Activated gamma-delta T cell treated with anti-CD3 and anti-CD28 coated beads, Interleukin-2, amount 50 U/mL, for 16 hours (primary cell): ENCODE measurements at regions not wholly inside any gene's neighbourhood (a gene's known extent, or its start where the extent isn't known, plus 50 kb on each side); places are given as distances from the start of the nearest gene placed in this dataset.
"Not testable (repeated sequence)": the region's sequence is repeated elsewhere in the genome, so short reads cannot be mapped to it uniquely, and the experiment has no call there.

Source experiments
- DNase-seq: peaks from one replicate; pipeline ENCODE4 v3.0.0-alpha.2; 2020; ENCODE audit warnings: low read depth

DNA sequence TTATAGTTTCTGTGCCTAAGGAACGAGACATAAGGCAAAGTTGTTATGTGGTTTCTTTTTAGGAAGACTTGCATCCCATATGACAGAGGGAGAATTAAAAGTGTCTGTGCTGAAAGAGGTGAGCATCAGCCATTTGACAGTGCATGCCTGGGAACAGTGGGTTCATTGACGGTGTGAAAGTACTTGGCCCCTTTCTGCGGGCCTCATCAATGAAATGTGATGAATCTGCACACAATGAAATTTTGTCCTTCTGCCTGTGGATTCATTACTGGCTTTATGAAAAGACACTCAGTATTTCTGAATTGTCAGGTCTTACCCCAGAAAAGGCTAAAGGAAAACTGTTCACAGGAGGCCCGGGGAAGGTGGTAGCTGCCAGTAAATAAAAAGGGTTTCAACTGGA, 295.8 kb downstream of the FOXO1 start:
- DNase-seq, result no peak

DNA sequence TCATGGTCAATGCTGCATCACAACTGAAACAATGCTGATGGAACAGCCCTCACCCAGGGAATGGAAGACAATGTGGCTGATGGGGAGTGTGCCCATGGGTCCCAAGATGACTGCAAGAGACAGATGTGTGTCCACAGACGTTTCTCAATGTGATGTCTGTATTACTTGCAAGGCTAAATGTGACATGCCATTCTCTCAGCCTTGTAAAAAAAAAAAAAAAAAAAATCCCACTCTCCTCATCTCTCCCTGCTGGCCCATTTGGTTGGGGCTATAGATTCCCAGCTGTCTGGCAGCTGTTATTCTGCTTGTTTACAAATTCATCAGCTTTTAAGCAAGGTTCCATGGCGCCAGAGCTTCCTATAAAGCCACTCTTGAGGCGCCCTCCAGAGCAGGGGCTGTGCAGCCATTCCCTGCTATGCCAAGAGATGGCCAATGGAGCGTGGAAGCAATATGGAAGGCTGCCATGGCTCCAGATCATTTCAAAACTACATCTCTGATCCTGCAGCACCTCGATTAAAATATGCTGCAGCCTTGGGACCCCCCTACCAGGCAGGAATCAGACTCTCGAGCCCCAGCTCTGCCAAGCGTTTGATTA, 294.8 kb downstream of the FOXO1 start:
- no peak for DNase-seq

DNA sequence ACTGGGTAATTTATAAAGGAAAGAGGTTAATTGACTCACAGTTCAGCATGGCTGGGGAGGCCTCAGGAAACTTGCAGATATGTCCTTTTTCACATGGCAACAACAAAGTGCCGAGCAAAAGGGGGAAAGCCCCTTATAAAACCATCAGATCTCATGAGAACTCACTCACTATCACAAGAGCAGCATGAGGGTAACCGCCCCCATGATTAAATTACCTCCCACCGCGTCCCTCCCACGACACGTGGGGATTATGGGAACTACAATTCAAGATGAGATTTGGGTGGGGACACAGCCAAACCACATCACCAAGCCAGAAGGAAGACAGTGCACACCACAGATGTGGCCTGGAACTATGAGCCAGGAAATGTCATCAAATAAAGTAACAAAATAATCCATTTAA, 292.8 kb downstream of the FOXO1 start:
- DNase-seq, result not testable (repeated sequence)

DNA sequence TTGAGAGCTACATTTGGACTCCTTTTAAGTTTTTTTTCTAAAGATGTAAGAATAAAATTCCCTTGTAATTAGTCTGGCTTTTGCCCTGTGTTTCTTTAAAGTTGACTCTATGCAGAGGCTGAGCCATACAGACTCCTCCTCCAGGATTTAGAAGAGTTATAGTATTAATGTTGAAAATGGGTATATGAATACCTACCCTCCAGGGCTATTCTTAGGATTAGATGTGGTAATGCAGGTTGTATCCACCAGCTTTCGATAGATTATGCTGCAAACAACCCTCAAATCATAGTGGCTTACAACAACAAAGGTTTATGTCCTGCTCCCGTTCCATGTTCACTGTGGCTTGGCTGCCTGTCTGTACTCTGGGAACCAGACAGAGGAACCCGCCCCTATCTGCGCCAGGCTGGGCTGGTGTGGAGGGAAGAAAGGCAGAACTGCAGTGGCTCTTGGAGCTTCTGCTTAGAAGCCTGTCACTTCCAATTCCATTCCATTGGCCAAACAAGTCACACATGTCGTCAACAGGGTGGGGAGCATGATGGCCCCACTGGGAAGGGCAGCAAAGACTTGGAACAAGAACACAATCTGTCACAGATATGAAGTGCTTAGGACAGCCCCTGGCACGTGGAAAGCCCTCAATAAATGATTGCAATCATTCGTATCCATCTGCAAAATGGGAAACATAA, 290.8 kb downstream of the FOXO1 start:
- DNase-seq, result no peak

DNA sequence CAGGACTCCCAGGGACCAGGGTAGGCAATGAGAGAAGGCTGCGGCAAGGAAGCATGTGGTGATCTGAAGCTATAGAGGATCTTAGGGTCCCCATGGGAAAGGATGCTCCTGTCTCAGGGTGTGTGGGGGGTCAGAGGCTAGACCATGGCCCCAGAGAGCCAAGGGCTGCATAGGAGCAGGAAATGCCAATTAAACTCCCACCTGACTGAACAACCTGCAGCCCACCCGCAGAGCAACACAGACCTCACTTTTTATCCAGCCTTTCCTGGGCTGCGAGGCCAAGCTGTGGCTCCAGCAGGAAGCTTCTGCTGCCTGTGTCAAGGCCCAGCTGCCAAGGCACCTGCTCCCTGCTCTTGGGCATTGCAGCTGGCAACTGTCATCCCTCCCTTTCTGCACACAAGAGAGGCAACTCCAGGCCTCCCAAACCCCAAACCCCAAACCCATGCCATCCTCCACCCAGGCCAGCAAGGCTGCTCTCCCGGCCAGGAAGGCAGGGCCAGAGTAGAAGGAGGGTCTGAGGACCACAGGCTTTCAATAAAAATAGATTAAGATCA, 290.1 kb downstream of the FOXO1 start:
- DNase-seq, result no peak

DNA sequence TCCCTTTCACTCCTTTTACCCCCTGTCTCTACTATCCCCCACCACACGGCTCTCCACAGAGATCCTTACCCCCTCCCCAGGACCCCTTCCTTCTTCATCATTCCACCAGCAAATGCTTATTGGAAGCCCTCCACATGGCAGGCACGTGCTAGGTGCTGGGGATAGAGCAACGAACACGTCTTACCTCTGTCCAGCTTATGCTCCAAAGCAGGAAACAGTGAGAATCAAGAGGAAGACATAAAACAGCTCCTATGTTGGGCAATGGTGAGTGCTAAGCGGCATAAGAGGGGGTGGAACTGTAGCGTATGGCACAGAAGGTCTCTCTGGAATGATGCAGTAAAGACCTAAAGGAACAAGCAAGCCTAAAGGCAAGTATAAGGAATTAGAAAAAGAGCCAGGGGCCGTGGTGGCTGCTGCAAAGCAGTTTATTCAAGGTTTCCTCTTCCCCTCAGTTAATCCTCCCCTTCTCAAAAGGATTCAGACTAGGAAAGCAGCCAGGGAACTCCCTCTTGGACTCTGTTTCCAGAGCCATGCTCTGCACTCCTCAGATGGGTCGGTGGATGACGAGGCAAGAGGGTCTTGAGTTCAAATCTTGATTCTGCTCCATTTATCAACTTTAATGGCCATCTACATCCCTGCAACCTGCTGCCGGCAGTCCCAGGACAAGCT, 289.4 kb downstream of the FOXO1 start:
- DNase-seq, result no peak

DNA sequence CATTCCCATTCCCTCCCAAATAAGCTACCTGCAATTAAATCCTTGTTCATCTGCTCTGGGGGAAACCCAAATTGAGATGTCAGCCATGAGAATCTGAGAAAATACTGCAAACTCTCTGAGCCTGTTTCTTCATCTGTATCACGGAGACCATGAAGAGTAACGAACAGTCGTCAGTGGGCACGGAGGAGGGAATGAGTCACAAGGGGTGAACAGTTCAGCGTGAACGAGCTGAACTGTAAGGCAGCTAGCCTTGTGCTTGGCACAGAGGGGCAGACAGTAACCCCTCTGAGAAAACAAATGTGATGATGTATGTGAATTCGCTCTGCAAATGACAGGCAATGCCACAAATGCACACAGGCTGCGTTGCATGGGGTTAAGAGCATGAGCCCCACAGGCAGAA, 288.7 kb downstream of the FOXO1 start:
- no peak for DNase-seq

DNA sequence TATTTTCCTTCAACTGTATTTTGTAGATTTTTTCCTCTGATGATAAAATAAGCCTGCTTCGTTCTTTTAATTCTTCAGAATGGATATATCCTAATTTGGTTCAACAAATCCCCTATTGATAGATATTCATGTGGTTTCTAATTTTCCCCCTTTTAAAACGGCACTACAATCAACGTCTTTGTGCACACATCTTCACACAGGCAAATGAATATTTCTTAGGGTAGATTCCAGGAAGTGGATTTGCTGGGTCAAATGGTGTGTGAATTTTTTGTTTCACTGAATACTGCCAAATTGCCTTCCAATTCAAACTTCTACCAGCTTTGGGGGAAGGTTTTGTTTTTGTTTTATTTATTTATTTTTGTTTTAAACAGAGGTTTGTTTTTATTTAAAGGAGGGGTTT, 287.2 kb downstream of the FOXO1 start:
- DNase-seq, result no peak

DNA sequence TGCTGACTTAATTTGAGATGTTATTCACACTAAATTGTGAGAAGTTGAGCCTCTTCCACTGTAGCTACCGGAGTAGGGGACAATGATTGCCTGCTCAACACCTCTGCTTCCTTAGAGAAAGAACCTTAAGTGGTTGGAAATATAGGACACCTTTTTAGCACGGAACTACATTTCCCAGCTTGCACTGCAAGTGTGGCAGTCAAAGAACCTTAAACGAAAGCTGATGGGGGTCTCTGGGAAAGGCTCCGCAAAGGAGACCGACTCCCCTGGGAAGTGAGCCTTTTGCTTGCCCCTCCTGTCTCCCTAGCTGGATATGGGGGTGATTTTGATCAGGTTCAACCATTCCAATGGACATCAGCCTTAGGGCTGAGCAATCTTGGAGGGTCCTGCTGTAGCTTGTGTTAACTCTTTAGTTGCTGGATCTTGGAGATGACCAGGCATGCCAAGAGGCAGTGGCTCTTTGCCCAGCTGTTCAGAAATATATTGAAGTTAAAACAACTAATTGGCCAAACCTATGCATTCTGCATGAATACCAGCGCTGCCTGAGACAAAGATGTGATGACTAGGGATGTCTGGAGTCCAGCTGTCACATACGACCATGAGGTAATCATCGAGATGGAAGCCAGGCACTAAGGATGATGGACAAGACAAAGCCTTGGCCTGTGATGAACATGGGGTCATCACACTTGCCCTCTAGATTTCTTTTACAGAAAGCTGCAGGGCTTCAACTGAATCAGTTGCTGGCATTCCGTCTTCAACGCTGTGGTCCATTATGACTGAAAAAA, 286.5 kb downstream of the FOXO1 start:
- no peak for DNase-seq

DNA sequence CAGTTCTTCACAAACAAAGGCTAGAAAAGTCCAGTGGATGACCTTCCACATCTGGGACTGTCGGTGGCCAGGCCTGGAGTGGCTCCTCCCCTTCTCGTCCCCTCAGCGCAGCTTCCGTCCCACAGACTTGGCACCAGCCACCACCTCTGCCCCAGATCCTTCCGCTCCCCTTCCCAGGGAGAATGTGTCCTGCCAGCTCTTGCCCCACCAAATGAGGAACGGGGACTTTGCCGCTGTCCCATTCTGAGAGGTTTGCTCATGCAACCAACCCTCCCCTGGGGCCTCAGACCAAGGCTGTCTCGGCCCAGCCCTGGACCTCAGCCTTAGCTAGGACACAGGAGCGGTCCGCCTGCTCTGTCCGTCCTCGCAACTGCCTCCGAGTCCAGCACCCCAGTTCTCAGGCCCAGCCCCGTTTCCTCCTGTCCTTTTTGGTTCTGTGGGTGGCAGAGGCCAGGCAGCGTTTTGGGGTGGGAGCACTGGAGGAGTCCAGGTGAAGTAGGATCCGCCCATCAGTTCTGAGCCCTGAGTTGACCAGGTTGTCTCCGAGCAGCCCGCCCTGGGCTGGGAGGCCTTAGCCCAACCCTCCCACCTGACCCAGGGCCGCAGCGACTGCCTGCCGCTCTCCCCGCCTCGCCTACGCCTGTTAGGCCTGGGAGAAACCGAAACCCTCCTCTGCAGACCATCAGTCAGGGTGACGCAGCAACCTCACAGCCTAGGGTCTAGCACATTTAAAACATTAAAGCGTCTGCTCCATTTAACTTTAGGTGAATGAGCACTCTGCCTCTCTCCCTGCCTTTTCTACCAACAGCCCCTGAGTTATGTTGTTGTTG, 284.3 kb downstream of the FOXO1 start:
- no peak for DNase-seq

DNA sequence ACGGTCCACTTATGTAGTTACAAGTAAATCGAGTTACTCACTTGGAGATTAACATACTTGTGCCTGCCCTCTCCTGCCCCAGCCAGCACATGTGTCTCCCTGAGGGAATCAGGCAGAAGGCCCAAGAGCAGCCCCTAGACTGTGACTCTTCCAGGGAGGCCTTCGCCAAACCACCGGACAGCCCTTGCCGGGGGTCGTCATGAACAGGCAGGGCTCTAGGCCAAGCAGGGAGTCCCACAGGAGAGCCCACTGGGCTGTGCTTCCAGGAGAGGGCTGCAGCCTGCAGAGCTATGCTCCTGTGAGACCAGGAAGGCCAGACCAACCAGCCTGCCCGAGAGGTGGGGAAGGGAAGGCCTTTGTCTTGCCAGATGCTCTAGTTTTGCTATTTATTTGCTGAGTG, 283.3 kb downstream of the FOXO1 start:
- DNase-seq, result no peak

DNA sequence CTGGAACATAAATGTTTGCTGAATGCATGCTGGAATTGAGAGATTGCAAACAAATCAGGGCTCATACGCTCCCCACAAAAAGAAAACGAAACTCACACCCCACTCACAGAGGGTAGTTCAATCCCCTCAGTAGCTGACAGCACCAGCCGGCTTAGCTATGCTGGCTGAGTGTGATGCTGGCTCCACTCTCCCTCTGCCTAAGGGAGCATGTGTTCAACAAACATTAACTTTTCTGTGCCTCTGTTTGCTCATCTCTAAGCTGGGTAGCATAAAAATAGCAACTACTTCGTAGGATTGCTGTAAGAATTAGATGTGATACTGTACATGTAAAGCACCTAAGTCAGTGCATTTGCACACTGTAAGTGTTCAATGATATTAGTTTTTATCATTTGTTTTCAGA, 282.6 kb downstream of the FOXO1 start:
- DNase-seq, result no peak

DNA sequence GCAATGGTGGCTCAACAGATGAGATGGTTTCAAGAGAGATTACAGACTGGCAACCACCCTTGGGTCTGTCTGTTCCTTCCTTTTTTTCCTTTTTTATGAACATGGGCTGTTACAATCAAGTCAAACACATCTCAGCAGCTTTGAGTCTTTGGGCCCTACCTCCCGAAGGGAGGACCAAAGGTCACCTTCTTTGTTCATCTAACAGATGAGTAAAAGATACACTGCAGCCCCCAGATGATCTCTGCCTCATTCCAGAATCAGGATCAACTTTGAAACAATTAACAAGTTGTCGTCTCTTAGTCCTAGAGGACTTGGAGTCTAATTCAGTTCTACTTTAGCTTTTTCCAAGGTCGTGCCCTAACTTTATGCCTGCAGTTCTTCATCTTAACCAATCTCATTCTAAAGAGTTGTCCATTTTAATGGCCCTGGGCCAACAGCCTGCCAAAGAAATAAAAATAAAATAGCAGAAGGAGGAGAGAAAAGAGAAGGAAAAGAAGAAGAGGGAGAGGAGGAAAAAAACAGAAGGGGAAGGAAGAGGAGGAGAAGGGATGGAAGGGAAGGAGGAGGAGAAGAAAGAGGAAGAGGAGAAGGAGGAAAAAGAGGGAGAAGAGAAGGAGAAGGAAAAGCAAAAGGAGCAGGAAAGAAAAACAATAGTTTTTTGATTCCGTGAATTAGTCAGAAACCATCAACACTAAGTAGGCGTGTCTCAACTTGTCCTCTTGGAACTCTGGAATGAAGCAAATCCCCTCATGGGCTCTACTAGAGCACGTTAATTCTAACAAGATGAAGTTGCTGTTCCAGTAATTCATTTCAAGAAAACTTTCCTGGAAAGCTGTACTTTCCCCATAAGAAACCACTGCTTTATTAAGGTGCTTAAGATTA, 281.2 kb downstream of the FOXO1 start:
- no peak for DNase-seq

DNA sequence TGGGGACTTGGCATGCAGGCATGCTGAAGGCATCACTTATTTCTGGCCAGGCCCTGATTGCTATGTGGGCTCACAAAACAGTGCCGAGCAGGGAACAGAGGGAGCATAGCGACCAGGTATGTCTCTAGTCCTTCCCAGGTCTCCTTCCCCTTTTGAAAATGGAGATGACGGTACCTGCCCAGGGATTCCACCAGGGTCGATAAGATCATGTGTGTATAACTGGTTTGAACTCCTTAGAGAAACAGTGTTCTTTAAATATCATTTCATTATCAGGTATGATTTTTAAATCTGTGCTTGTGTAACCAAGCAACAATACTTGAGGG, 280.6 kb downstream of the FOXO1 start:
- DNase-seq, result no peak

DNA sequence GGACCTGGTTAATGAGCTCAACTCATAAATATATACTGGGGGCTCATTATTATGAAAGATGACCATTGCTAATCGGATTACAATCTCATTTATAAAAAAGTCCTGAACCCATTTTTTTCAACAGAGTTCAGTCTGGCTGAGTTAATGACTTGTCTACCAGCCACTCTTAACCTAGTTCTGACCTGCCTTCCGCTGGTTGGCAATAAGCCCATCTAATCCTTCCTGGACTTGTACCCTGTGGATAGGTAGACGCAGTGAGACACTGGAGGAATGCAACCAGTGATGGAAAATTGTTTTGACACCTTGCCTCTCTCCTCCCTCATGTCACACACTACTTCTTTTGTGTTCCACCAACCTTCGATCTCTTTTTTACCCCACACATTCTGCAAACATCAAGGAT, 279.9 kb downstream of the FOXO1 start:
- DNase-seq, result no peak

DNA sequence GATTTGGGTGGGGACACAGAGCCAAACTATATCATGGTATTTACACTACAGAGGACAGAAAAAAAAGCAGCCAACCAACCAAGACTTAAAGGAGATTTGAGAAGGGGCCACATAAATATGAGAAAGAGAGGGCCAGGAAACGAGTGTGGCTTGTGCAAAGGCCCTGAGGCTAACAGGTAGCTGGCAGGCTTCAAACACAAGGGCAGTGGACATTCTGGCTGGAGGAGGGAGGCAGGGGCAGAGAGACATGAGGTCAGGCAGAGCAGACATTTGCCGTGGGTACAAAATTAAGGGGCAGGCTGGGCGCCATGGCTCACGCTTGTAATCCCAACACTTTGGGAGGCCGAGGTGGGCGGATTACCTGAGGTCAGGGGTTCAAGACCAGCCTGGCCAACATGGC, 278.7 kb downstream of the FOXO1 start:
- no peak for DNase-seq

DNA sequence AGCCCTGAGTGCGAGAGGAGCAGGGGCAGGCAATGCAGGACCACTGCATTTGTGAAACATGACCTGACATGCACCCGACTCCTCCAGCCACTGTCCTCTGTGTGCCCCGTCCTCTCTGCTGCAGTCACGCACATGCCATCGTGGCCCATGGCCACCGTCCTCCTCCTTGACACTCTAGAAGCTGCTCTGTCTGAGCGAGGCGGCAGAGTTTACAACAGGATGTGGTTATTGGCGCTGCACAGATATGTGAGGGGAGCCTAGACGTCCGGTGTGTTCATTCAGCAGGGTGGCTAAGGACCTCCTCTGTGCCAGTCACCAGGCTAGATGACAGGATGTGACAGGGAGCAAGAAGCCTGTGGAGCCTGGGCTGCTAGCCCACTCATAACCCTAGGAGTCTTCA, 277.8 kb downstream of the FOXO1 start:
- DNase-seq, result peak; percentile 67

DNA sequence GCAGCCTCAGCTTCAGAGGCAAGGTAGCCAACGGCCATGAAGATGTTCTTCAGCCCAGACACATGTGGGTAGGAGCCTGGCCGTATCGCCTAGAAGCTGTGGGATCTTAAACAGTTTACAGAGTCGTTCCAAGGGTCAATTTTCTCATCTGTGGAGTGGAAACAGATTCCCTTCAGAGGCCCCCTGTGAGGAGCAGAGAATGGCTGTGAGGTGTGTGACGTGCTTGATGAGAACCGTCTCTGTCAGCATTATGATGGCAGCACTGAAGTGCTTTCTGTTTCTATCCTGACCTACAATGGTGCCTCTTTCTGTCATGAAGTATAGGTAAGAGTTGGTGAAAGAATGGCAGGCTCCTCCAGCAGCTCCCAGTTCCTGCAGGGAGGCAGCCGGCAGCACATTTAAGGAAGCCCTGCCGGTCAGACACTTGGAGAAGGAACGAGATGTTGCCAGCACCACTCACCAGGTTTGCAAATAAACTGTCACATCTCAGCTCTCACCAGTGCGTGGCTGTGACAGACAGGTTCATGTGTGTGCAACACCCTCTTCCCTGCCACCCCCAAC, 277.3 kb downstream of the FOXO1 start:
- DNase-seq, result peak; percentile 16

DNA sequence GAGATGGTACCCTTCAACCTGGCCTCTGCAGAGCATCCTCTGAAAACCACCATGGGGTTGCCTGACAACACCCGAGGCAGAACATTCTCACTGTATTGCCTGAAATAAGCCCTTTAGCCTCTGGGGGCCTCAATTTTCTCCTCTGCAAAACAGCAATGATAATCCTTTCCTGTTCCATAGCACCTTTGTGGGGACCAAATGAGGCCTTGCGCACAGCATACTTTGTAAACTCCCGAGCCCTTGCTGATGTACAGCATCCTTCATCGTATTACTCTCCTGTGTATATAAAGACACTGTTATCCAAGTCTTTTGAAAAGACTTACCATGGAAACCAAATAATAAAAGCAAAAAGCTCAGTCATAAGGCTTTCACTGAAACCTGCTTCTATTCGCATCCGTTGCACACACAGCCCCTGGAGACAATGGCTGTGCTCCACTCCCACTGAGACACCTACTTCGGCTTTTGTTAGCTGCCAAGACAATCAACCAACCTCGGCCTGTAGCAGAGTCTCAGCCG, 276.0 kb downstream of the FOXO1 start:
- DNase-seq, result no peak

DNA sequence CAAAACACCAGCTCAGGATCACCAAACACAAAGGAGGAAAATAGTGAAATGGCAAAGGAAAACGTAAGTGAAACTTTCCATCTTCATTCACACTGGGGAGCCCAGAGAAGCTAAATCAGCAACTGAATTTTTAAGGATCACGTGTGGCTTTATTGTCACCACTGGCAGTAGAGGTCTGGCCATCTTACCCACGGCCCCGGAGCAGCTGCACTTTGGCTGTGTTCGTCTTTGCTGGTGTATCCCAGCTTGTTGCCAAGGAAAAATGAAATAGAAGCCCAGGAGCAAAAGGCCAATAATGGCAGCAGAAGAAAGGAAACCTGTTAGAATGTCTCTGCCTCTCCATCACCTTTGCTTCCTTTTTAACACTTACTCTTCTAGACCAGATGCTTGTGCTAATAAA, 274.7 kb downstream of the FOXO1 start:
- DNase-seq, result no peak
